BE2C (cell line): ENCODE measurements at regions not wholly inside any gene's neighbourhood (a gene's known extent, or its start where the extent isn't known, plus 50 kb on each side); places are given as distances from the start of the nearest gene placed in this dataset.

ENCODE experiments used
- DNase-seq: peaks from one replicate; pipeline ENCODE4 v3.0.0-alpha.2; 2020
- H3K27me3 ChIP-seq: fragments of 250-450 bp; sonication (Bioruptor Pico); 2 replicates; pipeline ENCODE4 v1.5.1; 2020; ENCODE audit warnings: mild to moderate bottlenecking
- H3K36me3 ChIP-seq: fragments of 250-450 bp; sonication (Bioruptor Pico); 2 replicates; pipeline ENCODE4 v1.5.1; 2020; ENCODE audit warnings: mild to moderate bottlenecking
- H3K4me1 ChIP-seq: fragments of 250-450 bp; sonication (Bioruptor Pico); 2 replicates; pipeline ENCODE4 v1.5.1; 2020
- H3K4me3 ChIP-seq: 2 replicates; pipeline ENCODE4 v1.5.1; 2011; ENCODE audit warnings: low read depth, low read length
- H3K9me3 ChIP-seq: fragments of 250-450 bp; sonication (Bioruptor Pico); 2 replicates; pipeline ENCODE4 v1.5.1; 2020
- CTCF ChIP-seq: IDR thresholded peaks from 2 replicates; pipeline ENCODE4 v1.5.1; 2012; ENCODE audit warnings: mild to moderate bottlenecking, low read depth, low read length

- H3K27me3 ChIP-seq: no peaks in the 10 kb centered on the region
- H3K4me1 ChIP-seq: no peaks in the 10 kb centered on the region
- no peak for TF ChIP-seq CTCF
- H3K4me3 ChIP-seq: no peak overlapping the region
- no peak for DNase-seq
- no peaks in the 10 kb centered on the region for H3K9me3 ChIP-seq
- no peaks in the 10 kb centered on the region for H3K36me3 ChIP-seq
These were observed 174.4 kb upstream of the HS3ST3A1 start for GRCh38 chr17:13776027-13776551.

- Histone ChIP-seq H3K27me3 (no peaks in the 10 kb centered on the region), H3K4me1 (no peaks in the 10 kb centered on the region), H3K4me3 (no peak overlapping the region), H3K9me3 (no peaks in the 10 kb centered on the region), H3K36me3 (no peaks in the 10 kb centered on the region)
- no peak for DNase-seq
- no peak for TF ChIP-seq CTCF
These were observed 175.3 kb upstream of the HS3ST3A1 start for GRCh38 chr17:13777003-13777402.

GRCh38 chr17:13784434-13785095 lies 182.8 kb upstream of the HS3ST3A1 start:
- H3K4me3 ChIP-seq: no peak overlapping the region
- no peaks in the 10 kb centered on the region for H3K4me1 ChIP-seq
- no peak for DNase-seq
- TF ChIP-seq CTCF: no peak
- H3K36me3 ChIP-seq: no peaks in the 10 kb centered on the region
- H3K27me3 ChIP-seq: no peaks in the 10 kb centered on the region
- H3K9me3 ChIP-seq: no peaks in the 10 kb centered on the region

GRCh38 chr17:13785981-13786598 lies 184.4 kb upstream of the HS3ST3A1 start:
- no peaks in the 10 kb centered on the region for H3K9me3 ChIP-seq
- no peak for TF ChIP-seq CTCF
- no peaks in the 10 kb centered on the region for H3K27me3 ChIP-seq
- no peak overlapping the region for H3K4me3 ChIP-seq
- DNase-seq: no peak
- H3K36me3 ChIP-seq: no peaks in the 10 kb centered on the region
- H3K4me1 ChIP-seq: no peaks in the 10 kb centered on the region

GRCh38 chr17:13787636-13788035 lies 185.9 kb upstream of the HS3ST3A1 start:
- no peak overlapping the region for H3K4me3 ChIP-seq
- TF ChIP-seq CTCF: no peak
- no peak for DNase-seq

GRCh38 chr17:13788385-13788784 lies 186.7 kb upstream of the HS3ST3A1 start:
- Histone ChIP-seq H3K27me3 (no peaks in the 10 kb centered on the region), H3K4me3 (no peak overlapping the region), H3K9me3 (no peaks in the 10 kb centered on the region), H3K4me1 (no peaks in the 10 kb centered on the region), H3K36me3 (no peaks in the 10 kb centered on the region)
- no peak for TF ChIP-seq CTCF
- no peak for DNase-seq

More at GRCh38 chr17:13787636-13788035, 185.9 kb upstream of the HS3ST3A1 start:
- Histone ChIP-seq H3K9me3 (no peaks in the 10 kb centered on the region), H3K4me1 (no peaks in the 10 kb centered on the region), H3K36me3 (no peaks in the 10 kb centered on the region), H3K27me3 (no peaks in the 10 kb centered on the region)
